Glutamatergic neuron (in vitro differentiated cells): ENCODE measurements at regions not wholly inside any gene's neighbourhood (a gene's known extent, or its start where the extent isn't known, plus 50 kb on each side); places are given as distances from the start of the nearest gene placed in this dataset.
A peak's percentile ranks its signal among the peaks of the same experiment; 100 is the strongest.

Experiments
- DNase-seq: peaks from one replicate; pipeline ENCODE4 v3.0.0; 2022
- H3K27ac Mint-ChIP-seq: one replicate; pipeline ENCODE4 v1.8.0; 2020; ENCODE audit warnings: mild to moderate bottlenecking, mixed read lengths, inconsistent platforms; ENCODE audit not compliant: unreplicated experiment
- H3K27me3 Mint-ChIP-seq: one replicate; pipeline ENCODE4 v1.8.0; 2020; ENCODE audit warnings: mild to moderate bottlenecking, moderate library complexity, mixed read lengths, inconsistent platforms; ENCODE audit not compliant: unreplicated experiment
- H3K36me3 Mint-ChIP-seq: one replicate; pipeline ENCODE4 v1.8.0; 2020; ENCODE audit warnings: mild to moderate bottlenecking, mixed read lengths, inconsistent platforms; ENCODE audit not compliant: unreplicated experiment
- H3K4me1 Mint-ChIP-seq: one replicate; pipeline ENCODE4 v1.8.0; 2020; ENCODE audit warnings: mild to moderate bottlenecking, low read depth, mixed read lengths, inconsistent platforms; ENCODE audit not compliant: unreplicated experiment
- H3K4me3 Mint-ChIP-seq: one replicate; pipeline ENCODE4 v1.8.0; 2020; ENCODE audit warnings: mild to moderate bottlenecking, mixed read lengths, inconsistent platforms; ENCODE audit not compliant: unreplicated experiment
- H3K9me3 Mint-ChIP-seq: one replicate; pipeline ENCODE4 v1.8.0; 2020; ENCODE audit warnings: mild to moderate bottlenecking, moderate library complexity, mixed read lengths, inconsistent platforms; ENCODE audit not compliant: unreplicated experiment
- TF ChIP-seq, protein P1 (sequence below): fragments of 200-600 bp; sonication (generic); IDR thresholded peaks from one replicate; pipeline ENCODE4 v1.5.0; 2021; ENCODE audit not compliant: partially characterized antibody, unreplicated experiment

DNA sequence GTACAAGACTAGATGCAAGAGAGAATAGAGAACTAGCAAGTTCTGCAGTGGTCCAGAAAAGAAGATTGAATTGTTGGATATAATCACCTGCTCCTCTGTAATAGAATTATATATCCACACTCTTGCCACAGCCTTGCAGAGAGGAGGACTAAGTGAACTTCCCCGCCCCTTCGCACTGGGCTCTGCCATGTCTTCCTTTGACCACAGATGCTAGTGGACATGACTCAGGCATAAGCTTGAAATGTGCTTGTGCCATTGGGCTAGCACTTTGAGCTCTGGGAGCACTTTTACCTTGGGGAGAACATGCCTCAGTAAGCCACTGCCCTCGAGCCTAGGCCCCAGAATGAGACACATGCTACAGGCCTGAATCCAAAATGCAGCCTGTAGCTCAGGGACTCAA, 113.5 kb upstream of the RASA1 start:
- Mint-ChIP-seq H3K4me1 (peaks cover 26% of the 10 kb centered on the region), H3K4me3 (no peak overlapping the region), H3K27me3 (peaks cover 6% of the 10 kb centered on the region), H3K36me3 (no peaks in the 10 kb centered on the region), H3K9me3 (peaks cover 8% of the 10 kb centered on the region), H3K27ac (peak overlapping the region; percentile 80)
- no peak for DNase-seq
- TF ChIP-seq, protein P1, sequence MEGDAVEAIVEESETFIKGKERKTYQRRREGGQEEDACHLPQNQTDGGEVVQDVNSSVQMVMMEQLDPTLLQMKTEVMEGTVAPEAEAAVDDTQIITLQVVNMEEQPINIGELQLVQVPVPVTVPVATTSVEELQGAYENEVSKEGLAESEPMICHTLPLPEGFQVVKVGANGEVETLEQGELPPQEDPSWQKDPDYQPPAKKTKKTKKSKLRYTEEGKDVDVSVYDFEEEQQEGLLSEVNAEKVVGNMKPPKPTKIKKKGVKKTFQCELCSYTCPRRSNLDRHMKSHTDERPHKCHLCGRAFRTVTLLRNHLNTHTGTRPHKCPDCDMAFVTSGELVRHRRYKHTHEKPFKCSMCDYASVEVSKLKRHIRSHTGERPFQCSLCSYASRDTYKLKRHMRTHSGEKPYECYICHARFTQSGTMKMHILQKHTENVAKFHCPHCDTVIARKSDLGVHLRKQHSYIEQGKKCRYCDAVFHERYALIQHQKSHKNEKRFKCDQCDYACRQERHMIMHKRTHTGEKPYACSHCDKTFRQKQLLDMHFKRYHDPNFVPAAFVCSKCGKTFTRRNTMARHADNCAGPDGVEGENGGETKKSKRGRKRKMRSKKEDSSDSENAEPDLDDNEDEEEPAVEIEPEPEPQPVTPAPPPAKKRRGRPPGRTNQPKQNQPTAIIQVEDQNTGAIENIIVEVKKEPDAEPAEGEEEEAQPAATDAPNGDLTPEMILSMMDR: no peak

DNA sequence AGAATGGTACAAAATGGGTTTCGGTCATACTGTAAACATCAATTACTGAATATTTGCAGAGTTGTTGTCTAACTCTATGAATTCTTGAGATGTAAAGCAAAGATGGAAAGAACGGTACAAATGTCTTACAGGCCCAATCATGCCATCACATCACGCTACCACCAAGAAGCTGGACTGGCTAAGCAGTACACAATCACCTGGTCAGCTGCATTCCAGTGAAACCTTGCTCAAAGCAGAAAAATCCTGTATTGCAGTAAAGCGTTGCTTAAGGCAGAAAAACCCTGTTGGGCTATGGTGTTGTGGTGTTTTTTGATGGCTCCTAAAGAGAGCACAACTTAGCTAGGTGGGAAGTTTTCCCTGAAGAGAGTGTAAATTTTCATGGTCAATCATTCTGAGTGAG, 112.6 kb upstream of the RASA1 start:
- no peaks in the 10 kb centered on the region for H3K36me3 Mint-ChIP-seq
- peaks cover 26% of the 10 kb centered on the region for H3K4me1 Mint-ChIP-seq
- H3K27ac Mint-ChIP-seq: peak overlapping the region; percentile 96
- H3K4me3 Mint-ChIP-seq: peak overlapping the region; percentile 32
- DNase-seq: no peak
- H3K9me3 Mint-ChIP-seq: peaks cover 8% of the 10 kb centered on the region
- H3K27me3 Mint-ChIP-seq: peaks cover 6% of the 10 kb centered on the region
- TF ChIP-seq, protein P1: no peak

DNA sequence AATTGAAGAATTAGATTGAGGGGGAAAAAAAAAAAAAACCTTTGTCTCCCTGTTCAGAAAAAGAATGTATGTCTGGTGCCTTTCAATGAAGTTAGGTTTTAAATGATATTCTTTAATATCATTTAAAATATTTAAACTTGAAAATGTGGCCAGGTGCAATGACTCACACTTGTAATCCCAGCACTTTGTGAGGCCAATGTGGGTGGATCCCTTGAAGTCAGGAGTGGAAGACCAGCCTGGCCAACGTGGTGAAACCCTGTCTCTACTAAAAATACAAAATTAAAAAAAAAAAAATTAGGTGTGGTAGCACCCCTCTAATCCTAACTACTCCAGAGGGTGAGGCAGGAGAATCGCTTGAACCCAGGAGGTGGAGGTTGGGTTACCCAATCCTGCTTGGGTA, 111.1 kb upstream of the RASA1 start:
- TF ChIP-seq, protein P1: no peak
- no peak for DNase-seq
- Mint-ChIP-seq H3K9me3 (peaks cover 9% of the 10 kb centered on the region), H3K27me3 (peaks cover 6% of the 10 kb centered on the region), H3K4me1 (peaks cover 30% of the 10 kb centered on the region), H3K36me3 (no peaks in the 10 kb centered on the region), H3K27ac (peak overlapping the region; percentile 68), H3K4me3 (no peak overlapping the region)

DNA sequence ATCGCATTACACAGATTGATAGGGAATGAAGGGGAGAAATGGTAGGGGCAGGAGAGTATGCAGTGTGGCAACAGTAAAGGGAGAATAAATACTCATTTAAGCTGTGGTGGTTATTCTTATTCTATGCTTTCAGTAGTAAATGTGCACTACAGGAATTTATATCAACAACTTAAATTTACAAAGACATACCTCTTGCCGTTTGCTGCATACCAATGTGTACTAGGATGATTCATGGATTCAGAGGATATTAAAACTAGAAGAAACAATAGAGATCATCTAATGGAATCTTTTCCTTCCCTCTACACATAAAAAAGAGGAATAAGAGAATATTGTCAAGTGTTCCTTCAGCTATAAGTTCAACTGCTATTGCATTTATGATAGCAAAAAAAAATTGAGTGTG, 103.3 kb upstream of the RASA1 start:
- Mint-ChIP-seq H3K9me3 (peaks cover 1% of the 10 kb centered on the region), H3K27ac (no peak overlapping the region), H3K27me3 (no peaks in the 10 kb centered on the region), H3K36me3 (no peaks in the 10 kb centered on the region), H3K4me1 (peaks cover 7% of the 10 kb centered on the region), H3K4me3 (no peak overlapping the region)
- no peak for DNase-seq
- TF ChIP-seq, protein P1: no peak

DNA sequence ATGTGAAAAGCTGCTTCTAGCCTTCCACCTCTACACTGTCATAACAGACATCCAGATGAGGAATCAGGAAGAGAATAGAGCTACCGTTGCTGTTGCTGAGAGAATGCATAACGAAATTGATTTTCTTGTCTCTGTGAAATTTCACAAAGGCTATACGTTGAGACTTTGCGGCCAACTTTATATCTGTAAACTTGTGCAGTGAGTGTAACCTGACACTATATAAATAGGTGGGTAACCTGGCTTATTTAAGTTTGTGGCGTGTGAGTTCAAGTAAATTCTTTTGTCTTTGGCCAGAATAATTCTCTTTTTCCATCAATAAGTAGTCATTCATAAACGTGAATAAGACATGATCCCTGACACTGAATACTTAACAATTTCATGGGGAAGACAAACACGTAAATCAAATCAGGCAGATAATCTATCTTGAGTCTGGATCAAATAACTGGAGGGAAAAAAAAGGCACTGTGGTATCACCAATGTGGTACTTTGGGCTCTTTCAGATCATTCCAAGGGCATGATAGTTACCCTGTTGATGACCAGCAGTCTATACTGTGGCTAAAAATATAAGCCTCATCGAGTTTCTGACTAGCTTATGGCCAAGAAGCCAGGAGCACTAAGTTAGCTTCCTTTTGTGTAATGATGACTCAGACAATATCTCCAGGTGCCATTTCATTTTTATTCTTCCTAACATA, 98.2 kb upstream of the RASA1 start:
- H3K36me3 Mint-ChIP-seq: no peaks in the 10 kb centered on the region
- no peak overlapping the region for H3K4me3 Mint-ChIP-seq
- no peaks in the 10 kb centered on the region for H3K27me3 Mint-ChIP-seq
- H3K9me3 Mint-ChIP-seq: no peaks in the 10 kb centered on the region
- DNase-seq: no peak
- no peaks in the 10 kb centered on the region for H3K4me1 Mint-ChIP-seq
- H3K27ac Mint-ChIP-seq: no peak overlapping the region
- TF ChIP-seq, protein P1: no peak
